Choroid plexus epithelial cell (primary cell): ENCODE measurements at regions not wholly inside any gene's neighbourhood (a gene's known extent, or its start where the extent isn't known, plus 50 kb on each side); places are given as distances from the start of the nearest gene placed in this dataset.

ENCODE experiments used
- DNase-seq: peaks from one replicate; pipeline ENCODE4 v3.0.0-alpha.2; 2010; ENCODE audit warnings: low read depth
- H3K4me3 ChIP-seq: 2 replicates; pipeline ENCODE4 v1.5.1; 2011; ENCODE audit warnings: low read depth, mild to moderate bottlenecking, control low read depth, low read length, moderate library complexity
- TF ChIP-seq, protein P1 (sequence below): conservative IDR thresholded peaks from 2 replicates; pipeline ENCODE4 v1.5.1; 2011; ENCODE audit warnings: low read depth, mild to moderate bottlenecking, control low read depth, inconsistent platforms, low read length, moderate library complexity

GRCh38 chr17:72401883-72402726 lies 281.3 kb downstream of the SOX9 start:
- DNase-seq, result no peak
- TF ChIP-seq, protein P1, sequence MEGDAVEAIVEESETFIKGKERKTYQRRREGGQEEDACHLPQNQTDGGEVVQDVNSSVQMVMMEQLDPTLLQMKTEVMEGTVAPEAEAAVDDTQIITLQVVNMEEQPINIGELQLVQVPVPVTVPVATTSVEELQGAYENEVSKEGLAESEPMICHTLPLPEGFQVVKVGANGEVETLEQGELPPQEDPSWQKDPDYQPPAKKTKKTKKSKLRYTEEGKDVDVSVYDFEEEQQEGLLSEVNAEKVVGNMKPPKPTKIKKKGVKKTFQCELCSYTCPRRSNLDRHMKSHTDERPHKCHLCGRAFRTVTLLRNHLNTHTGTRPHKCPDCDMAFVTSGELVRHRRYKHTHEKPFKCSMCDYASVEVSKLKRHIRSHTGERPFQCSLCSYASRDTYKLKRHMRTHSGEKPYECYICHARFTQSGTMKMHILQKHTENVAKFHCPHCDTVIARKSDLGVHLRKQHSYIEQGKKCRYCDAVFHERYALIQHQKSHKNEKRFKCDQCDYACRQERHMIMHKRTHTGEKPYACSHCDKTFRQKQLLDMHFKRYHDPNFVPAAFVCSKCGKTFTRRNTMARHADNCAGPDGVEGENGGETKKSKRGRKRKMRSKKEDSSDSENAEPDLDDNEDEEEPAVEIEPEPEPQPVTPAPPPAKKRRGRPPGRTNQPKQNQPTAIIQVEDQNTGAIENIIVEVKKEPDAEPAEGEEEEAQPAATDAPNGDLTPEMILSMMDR, result no peak
- no peak overlapping the region for H3K4me3 ChIP-seq

GRCh38 chr17:72402727-72403210 lies 281.9 kb downstream of the SOX9 start:
- no peak overlapping the region for H3K4me3 ChIP-seq
- DNase-seq, result no peak
- TF ChIP-seq, protein P1, result no peak

DNA sequence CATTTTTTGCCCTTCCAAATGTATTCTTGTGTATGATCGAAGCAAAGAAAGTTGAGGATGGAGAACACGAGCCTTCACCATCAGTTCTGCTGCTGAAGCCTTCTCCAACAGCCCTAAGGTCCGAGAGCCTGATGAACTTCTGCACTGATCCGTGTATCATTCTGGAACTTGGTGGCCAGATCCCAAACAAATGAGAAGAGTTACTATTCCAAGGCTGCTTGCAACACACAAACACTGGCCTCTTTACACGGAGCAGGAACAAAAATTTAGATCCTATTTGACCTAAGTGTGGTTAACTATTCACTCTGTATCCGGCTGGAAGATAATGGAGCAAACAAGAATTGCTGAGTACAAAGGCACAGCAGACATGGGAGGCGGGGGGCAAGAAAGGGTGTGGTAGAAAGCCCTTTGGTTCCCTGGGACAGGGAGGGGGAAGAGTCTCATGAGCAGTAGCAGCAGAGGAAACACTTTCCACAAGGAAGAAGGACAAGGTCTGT lies 282.9 kb downstream of the SOX9 start:
- no peak overlapping the region for H3K4me3 ChIP-seq
- TF ChIP-seq, protein P1, result no peak
- no peak for DNase-seq

GRCh38 chr17:72404872-72405271 lies 284.1 kb downstream of the SOX9 start:
- TF ChIP-seq, protein P1, result no peak
- peak; percentile 44 for DNase-seq
- H3K4me3 ChIP-seq, result no peak overlapping the region

DNA sequence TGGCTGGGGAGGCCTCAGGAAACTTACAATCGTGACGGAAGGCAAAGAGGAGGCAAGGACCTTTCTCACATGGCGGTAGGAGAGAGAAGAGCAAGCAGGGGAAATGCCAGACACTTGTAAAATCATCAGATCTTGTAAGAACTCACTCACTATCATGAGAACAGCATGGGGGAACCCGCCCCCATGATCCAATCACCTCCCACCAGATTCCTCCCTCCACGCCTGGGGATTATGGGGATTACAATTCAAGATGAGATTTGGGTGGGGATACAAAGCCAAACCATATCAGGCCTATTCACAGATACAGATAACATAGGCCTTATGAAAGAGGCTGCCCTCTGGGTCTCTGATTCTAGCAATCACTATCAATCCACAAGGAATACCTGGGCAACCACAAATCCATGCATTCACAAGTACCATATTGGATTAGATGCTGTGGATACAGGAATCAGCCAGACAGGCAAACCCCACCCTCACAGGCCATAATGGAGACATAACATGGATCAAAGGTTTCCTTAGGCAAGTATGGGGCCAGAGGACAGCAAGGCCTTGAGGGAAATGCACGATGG lies 284.9 kb downstream of the SOX9 start:
- no peak overlapping the region for H3K4me3 ChIP-seq
- TF ChIP-seq, protein P1, result no peak
- no peak for DNase-seq

- no peak overlapping the region for H3K4me3 ChIP-seq
- DNase-seq, result no peak
- TF ChIP-seq, protein P1, result no peak
Measured at GRCh38 chr17:72406498-72406897, 285.7 kb downstream of the SOX9 start.
